ENCODE measurements at regions not wholly inside any gene's neighbourhood (a gene's known extent, or its start where the extent isn't known, plus 50 kb on each side); places are given as distances from the start of the nearest gene placed in this dataset.

DNA sequence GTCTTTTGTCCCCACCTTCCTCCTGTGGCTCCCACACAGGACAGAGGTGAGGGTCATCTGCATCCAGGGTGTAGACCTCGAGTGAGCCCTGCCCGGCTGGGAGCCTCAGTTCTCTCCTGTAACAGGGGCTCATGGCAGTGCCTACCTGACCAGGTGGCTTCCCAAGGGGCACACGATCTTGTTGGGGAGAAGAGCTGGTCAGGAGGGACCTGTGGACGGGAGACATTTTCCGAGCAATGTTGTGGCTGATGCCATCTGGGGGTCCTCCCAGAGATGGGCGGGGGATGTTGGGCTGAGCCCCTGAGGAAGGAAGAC is 51.9 kb downstream of the CEBPB start:
- H3K36me3 Mint-ChIP-seq (ENCODE audit: unreplicated experiment) = no peaks in the 10 kb centered on the region
- H3K9me3 Mint-ChIP-seq (ENCODE audit: unreplicated experiment) = no peaks in the 10 kb centered on the region
- no peak overlapping the region for H3K27ac Mint-ChIP-seq (ENCODE audit: unreplicated experiment)
- no peak for DNase-seq (ENCODE audit: extremely low spot score, unreplicated experiment)
- TF ChIP-seq, protein P1, sequence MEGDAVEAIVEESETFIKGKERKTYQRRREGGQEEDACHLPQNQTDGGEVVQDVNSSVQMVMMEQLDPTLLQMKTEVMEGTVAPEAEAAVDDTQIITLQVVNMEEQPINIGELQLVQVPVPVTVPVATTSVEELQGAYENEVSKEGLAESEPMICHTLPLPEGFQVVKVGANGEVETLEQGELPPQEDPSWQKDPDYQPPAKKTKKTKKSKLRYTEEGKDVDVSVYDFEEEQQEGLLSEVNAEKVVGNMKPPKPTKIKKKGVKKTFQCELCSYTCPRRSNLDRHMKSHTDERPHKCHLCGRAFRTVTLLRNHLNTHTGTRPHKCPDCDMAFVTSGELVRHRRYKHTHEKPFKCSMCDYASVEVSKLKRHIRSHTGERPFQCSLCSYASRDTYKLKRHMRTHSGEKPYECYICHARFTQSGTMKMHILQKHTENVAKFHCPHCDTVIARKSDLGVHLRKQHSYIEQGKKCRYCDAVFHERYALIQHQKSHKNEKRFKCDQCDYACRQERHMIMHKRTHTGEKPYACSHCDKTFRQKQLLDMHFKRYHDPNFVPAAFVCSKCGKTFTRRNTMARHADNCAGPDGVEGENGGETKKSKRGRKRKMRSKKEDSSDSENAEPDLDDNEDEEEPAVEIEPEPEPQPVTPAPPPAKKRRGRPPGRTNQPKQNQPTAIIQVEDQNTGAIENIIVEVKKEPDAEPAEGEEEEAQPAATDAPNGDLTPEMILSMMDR (IDR thresholded peaks at IDR 0.05) = no peak
- H3K4me1 Mint-ChIP-seq (ENCODE audit: unreplicated experiment) = peaks cover 9% of the 10 kb centered on the region
- peaks cover 10% of the 10 kb centered on the region for H3K27me3 Mint-ChIP-seq (ENCODE audit: unreplicated experiment)
- H3K4me3 Mint-ChIP-seq (ENCODE audit: unreplicated experiment) = no peak overlapping the region

DNA sequence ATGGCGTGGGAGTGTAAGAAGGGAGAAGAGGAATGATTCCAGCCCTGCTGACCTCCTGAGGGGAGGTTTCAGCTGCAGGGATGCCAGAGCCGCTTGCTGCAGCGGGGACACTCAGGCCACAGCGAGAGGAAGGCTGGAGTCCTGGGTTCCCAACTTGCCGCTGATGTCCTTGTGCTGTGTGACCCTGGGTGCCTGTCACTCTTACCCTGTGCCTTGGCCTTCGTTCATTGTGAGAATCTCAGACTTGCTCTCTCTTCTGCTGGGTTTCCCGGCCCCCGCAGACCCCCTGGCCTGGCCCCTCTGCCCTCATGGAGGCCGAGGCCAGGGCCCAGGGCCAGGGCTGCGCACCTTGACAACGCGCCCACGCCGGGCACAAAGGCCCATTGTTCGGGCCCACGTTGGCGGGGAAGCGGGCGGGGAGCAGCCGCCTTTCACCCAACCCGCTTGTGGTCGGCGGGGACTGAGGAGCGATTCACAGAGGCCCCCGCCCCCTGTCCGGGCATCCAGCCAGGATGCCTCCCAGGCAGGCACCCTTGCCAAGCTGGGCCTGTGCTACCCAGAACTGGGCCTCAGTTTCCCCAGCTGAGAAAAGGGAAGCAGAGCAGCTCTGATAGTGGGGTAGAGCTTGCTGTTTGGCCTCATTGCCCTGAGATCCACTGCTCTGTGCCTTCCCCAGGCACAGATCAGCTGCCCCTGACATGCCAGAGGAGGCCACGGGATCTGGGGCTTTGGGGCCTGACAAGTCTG is 52.4 kb downstream of the CEBPB start:
- TF ChIP-seq, protein P1 (IDR thresholded peaks at IDR 0.05) = no peak
- DNase-seq (ENCODE audit: extremely low spot score, unreplicated experiment) = no peak
- H3K27ac Mint-ChIP-seq (ENCODE audit: unreplicated experiment) = no peak overlapping the region
- no peaks in the 10 kb centered on the region for H3K36me3 Mint-ChIP-seq (ENCODE audit: unreplicated experiment)
- peaks cover 10% of the 10 kb centered on the region for H3K27me3 Mint-ChIP-seq (ENCODE audit: unreplicated experiment)
- H3K4me1 Mint-ChIP-seq (ENCODE audit: unreplicated experiment) = peaks cover 9% of the 10 kb centered on the region
- H3K4me3 Mint-ChIP-seq (ENCODE audit: unreplicated experiment) = no peak overlapping the region
- no peaks in the 10 kb centered on the region for H3K9me3 Mint-ChIP-seq (ENCODE audit: unreplicated experiment)

DNA sequence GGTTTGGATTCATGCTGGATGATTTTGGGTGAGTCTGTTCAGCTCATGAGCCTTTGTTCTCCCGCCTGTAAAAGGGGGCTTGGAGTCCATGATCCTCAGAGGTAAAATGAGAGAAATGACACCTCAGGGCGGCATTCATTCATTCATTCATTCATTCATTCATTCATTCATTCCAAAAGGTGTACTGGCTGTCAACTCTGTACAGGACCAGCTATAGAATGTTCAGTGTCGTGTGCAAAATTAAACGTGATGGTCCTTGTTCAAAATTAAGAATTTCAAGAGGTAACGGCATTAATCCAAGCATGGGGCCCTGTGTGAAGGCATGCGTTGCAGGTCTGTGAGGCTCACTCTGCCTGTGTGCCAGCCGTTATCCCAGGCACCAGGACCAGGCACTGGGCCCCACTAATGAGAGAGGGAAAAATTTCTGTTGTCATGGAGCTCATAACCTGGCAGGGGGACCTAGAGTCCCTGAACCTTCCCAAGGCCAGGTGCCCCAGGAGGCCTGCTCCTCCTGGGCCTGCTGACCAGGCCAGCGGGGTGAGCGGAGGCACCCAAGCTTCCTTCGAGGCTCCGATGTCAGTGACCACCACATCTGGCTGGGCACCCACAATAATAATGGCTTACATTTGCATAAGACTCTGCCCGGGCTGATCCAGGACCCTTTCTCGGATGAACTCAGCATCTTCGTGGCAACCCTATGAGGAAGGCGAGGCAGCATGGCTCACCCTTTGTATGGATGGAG is 53.2 kb downstream of the CEBPB start:
- DNase-seq (ENCODE audit: extremely low spot score, unreplicated experiment) = no peak
- TF ChIP-seq, protein P1 (IDR thresholded peaks at IDR 0.05) = no peak
- Mint-ChIP-seq H3K4me1 (ENCODE audit: unreplicated experiment) (peaks cover 9% of the 10 kb centered on the region), H3K27ac (ENCODE audit: unreplicated experiment) (no peak overlapping the region), H3K4me3 (ENCODE audit: unreplicated experiment) (no peak overlapping the region), H3K36me3 (ENCODE audit: unreplicated experiment) (no peaks in the 10 kb centered on the region), H3K9me3 (ENCODE audit: unreplicated experiment) (no peaks in the 10 kb centered on the region), H3K27me3 (ENCODE audit: unreplicated experiment) (peaks cover 10% of the 10 kb centered on the region)

DNA sequence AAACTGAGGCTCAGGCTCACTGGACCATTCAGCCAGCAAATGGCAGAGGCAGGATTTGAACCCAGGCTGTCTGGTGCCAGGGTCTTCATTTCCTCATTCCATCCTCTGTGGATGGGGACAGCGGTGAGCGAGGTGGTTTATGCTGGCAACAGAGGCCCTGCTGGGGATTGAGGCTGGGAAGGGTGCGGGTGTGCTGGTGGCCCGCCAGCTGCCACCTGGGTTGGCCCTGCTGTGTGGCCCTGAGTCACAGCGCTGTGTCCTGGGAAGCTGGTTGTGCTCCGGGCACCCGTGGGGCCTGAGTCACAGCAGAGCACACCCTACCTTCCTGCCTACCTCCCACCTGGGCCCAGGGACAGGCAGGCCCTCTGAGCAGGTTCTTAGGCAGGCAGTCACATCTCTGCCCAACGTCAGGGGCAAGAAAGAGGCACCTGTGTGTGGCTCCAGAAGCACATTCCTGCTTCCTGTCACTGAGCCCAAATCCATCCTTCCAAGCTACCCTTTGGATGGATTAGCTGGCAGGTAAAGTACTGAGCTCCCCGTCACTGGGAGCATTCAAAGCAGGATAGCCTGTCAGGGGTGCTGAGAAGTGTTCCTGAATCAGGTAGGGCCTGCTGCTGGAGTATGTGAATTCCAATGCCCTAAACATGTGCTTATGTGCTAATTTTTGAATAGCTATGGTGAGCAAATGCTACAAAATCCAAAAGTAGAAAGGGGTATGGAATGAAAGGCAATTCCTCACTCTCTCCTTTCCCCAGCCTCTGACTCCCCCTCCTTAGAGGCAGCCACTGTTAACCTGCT is 53.9 kb downstream of the CEBPB start:
- H3K9me3 Mint-ChIP-seq (ENCODE audit: unreplicated experiment) = no peaks in the 10 kb centered on the region
- no peak for DNase-seq (ENCODE audit: extremely low spot score, unreplicated experiment)
- H3K36me3 Mint-ChIP-seq (ENCODE audit: unreplicated experiment) = no peaks in the 10 kb centered on the region
- H3K27me3 Mint-ChIP-seq (ENCODE audit: unreplicated experiment) = peaks cover 10% of the 10 kb centered on the region
- TF ChIP-seq, protein P1 (IDR thresholded peaks at IDR 0.05) = no peak
- H3K4me3 Mint-ChIP-seq (ENCODE audit: unreplicated experiment) = no peak overlapping the region
- H3K4me1 Mint-ChIP-seq (ENCODE audit: unreplicated experiment) = peaks cover 9% of the 10 kb centered on the region
- H3K27ac Mint-ChIP-seq (ENCODE audit: unreplicated experiment) = no peak overlapping the region
